ENCODE measurements at regions not wholly inside any gene's neighbourhood (a gene's known extent, or its start where the extent isn't known, plus 50 kb on each side); places are given as distances from the start of the nearest gene placed in this dataset.

GRCh38 chr2:2662847-2663356, 331.8 kb upstream of the MYT1L start:
- TF ChIP-seq CTCF (IDR thresholded peaks at IDR 0.05) = no peak
- TF ChIP-seq POLR2A (IDR thresholded peaks at IDR 0.05) = no peak
